ENCODE measurements at regions not wholly inside any gene's neighbourhood (a gene's known extent, or its start where the extent isn't known, plus 50 kb on each side); places are given as distances from the start of the nearest gene placed in this dataset.
A peak's percentile ranks its signal among the peaks of the same experiment; 100 is the strongest.

- DNase-seq (ENCODE audit: low spot score) = peak; percentile 60
Measured at GRCh38 chr1:4117196-4117595, 217.1 kb upstream of the C1orf174 start.

- DNase-seq (ENCODE audit: low spot score) = peak; percentile 72
Measured at GRCh38 chr1:4118746-4119515, 218.9 kb upstream of the C1orf174 start.

DNA sequence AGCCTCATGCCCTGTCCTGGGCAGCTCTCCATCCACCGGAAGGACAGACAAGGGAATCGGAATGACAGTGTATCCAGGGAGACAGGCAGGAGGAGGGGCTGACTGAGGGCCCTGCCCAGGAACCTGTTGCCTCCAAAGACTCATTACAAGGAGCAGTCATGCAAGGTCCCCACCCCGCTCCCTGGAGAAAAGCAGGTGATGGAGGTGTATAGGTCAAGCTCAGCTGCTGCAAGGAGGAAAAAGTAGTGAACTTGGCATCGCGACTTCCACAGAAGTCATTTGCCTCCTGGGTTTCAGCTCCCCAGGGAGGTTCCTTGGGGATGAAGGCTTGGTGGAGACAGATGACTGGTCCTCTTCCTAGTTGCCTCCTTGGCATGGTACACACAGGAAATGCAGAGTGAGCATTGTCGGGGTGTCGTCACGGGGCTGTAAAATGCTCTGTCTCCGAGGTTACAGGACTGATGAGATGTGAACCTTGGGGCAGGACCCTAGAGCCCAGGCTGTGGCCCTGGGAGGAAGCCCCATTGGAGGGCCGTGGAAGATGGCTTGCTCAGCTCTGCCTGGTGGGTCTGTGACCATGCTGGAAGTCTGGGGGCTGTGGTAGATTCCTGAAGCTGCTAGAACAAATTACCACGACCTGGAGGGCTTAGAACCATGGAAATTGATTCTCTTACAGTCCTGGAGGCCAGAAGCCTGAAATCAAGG lies 219.6 kb upstream of the C1orf174 start:
- DNase-seq (ENCODE audit: low spot score) = peak; percentile 64

DNA sequence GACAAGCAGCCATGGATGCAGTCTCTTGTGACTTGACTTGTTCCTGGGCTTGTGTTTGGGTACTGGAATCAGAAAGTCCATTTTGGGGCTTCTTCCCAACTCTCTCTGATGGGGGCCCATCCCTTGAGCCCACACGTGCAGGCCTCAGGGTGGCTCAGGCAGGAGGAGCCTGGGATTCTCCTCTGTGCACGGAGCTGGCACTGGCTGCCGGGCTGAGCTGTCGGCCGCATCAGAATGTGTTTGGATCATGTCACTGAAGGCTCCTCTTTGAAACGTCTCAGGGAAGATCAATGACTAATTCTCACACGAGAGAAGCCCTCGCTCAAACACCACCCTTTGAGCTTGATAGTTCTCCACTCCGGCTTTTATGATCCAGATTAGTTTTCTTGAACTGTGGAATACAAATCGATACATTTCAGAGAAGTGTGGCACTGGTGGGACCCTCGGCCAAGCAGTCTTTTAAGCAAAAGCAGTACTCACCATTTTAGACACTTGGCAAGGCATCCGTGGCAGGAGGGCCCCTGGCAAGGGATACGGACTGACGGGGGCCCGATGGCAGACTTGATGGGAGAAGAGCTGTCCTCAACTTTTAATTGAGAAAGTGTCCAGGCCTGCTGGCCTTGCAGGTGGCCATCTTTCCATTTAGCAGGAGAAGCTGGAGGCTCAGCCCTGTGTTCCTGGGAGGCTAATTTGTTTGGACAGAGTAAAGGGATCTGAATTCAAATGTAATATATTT lies 220.7 kb upstream of the C1orf174 start:
- peak; percentile 75 for DNase-seq (ENCODE audit: low spot score)

DNA sequence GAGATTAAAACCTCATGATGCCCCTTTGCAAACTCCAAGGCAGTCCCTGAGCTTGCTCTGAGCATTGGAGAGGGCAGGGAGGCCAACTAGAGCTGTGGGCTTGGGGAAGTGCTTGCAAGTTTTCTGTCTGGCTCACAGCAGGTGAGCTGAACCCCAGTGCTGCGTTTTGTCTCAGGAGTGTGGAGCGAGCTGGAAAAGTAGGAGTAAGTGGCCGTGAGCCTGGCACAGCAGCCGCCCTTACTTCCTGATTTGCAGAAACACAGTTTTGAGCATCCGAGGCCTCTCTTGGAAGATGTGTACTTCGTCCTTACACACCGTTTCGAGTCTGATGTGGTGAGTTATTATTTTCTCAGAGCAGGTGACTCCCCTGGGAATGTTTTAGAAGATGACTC lies 221.2 kb upstream of the C1orf174 start:
- DNase-seq (ENCODE audit: low spot score) = peak; percentile 51

DNA sequence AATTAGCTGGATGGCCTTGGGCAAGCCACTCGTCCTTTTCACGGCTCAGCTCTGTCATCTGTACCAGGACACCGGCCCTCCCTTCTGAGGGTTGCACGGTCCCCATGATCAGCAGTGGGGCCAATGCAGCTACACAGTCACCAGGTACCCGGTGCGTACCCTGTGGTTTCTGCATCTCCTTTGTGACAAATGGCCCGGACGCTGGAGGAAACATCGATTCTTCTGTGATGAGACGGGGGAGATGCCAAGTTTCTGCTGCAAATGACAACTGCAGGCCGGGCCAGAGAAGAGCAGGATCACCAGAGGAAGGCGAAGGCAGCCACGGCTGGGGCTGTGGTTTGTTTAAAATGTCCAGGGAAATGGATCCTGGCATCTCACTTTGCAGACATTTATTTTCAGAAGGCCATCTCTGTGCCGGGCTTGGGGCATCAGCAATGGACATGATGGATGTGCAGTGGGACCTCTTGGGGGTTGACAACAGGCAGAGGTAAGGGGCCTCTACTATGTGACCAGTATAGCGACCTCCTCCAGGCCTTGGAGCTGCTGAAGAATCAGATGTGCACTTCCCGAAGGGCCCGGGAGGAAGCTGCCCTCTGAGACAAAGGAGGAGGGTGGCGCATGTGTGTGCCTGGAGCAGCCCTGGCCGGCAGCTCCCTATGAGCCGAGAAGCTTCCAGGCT lies 221.9 kb upstream of the C1orf174 start:
- peak; percentile 79 for DNase-seq (ENCODE audit: low spot score)

- DNase-seq (ENCODE audit: low spot score) = peak; percentile 72
Measured at GRCh38 chr1:4122513-4123160, 222.6 kb upstream of the C1orf174 start.

DNA sequence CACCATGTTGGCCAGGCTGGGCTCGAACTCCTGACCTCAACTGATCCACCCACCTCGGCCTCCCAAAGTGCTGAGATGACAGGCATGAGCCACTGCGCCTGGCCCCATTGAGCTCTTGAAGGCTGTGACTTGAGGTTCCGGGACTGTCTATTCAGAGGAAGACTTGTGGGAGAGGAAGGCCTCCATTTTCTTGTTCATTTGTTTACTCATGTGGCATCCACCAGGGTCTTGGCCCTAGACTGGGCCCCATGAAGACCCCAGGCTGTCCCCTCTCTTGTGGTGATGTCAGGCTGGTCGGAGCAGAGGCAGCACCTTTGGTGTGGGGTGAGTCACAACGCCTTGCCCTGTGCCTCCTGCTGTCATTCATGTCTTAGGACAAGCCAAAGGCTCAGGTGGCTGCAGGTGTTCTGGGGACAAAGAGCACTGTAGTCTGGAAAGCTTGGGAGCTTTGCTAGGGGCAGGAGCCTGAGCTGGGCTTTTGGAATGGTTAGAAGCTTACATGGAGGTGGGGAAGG lies 224.6 kb upstream of the C1orf174 start:
- peak; percentile 77 for DNase-seq (ENCODE audit: low spot score)

GRCh38 chr1:4126251-4126650 lies 226.2 kb upstream of the C1orf174 start:
- DNase-seq (ENCODE audit: low spot score) = no peak

DNA sequence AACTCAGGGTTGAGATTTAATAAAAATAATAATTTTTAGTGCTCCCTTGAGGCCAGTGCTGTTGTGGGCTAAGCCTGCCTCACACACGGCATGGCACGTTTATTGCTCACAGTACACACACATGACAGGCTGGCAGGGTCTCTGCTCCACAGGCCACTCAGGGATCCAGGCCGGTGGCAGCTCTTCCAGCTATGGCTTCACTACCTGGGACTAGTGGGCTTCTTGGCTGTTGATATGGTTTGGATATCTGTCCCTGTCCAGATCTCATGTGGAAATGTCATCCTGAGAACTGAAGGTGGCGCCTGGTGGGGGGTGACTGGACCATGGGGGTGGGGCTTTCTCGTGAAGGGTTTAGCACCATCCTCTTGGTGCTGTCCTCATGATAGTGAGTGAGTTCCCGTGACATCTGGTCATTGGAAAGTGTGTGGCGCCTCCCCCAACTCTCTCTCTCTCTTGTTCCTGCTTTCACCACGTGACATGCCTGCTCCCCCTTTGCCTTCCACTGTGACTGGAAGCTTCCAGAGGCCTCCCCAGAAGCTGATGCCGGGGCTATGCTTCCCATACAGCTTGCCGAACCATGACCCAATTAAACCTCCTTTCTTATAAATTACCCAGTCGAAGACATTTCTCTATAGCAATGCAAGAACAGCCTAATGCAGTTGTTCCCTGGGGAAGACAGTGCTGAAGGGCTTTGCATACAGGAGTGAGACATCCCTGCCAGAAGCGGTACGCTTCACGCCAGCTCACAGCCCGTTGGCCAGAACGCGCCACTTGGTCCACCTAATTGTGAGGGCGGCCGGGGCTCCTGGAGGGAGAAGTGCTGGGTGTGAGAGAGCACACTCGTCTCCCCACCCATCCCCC lies 226.9 kb upstream of the C1orf174 start:
- no peak for DNase-seq (ENCODE audit: low spot score)

GRCh38 chr1:4127592-4128140 lies 227.6 kb upstream of the C1orf174 start:
- no peak for DNase-seq (ENCODE audit: low spot score)

GRCh38 chr1:4128616-4129015 lies 228.5 kb upstream of the C1orf174 start:
- DNase-seq (ENCODE audit: low spot score) = no peak

- no peak for DNase-seq (ENCODE audit: low spot score)
Measured at GRCh38 chr1:4129693-4130092, 229.6 kb upstream of the C1orf174 start.

DNA sequence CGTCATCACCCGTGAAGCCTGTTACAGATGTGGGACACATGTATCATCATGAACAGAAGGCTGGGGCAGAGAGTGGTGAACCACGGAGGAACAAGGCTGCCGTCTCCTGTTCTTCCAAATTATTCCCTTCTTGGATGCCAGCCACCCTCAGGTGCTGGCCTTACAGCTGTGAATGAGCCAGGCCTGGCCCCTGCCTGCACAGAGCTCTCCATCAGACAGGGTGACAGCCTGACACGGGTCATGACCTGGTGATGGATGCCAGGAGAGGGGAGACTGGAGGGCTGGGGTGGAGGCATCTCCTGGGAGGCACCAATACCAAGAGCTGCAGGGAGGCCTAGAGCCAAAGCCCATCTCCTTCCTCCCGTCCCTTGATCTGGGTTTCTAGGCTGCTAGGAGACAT lies 230.0 kb upstream of the C1orf174 start:
- DNase-seq (ENCODE audit: low spot score) = no peak

GRCh38 chr1:4131734-4132133 lies 231.7 kb upstream of the C1orf174 start:
- DNase-seq (ENCODE audit: low spot score) = no peak

GRCh38 chr1:4132352-4133296 lies 232.6 kb upstream of the C1orf174 start:
- no peak for DNase-seq (ENCODE audit: low spot score)

DNA sequence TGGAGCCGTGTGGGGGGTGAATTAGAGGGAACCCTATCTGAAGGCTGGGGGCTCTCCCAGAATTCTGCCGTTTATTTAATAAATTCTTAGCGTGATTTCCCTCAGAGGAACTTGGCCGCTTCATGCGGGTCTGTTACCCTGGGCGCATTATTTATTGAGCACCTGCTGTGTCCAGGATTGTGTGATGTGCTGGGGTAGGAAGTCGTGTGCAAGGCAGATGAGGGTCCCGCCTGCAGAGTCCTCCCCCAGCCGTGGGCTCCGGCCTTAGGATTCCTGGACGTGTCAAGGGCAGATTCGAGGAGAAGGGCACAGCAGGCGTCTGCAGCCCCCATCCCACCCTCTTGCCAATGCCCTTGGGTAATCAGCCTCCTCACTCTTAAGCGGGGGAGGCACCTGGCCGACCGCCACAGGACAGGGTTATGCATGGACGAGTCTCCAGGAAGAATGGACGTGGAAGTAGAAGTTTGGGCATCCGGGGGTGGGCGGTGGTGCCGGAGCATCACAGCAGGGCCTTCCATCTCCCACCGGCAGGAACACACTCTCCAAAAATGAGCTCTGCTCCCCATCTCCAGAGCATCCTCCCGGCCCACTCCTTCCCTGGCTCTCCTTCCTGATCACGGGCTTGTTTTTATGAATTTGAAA lies 233.3 kb upstream of the C1orf174 start:
- no peak for DNase-seq (ENCODE audit: low spot score)

DNA sequence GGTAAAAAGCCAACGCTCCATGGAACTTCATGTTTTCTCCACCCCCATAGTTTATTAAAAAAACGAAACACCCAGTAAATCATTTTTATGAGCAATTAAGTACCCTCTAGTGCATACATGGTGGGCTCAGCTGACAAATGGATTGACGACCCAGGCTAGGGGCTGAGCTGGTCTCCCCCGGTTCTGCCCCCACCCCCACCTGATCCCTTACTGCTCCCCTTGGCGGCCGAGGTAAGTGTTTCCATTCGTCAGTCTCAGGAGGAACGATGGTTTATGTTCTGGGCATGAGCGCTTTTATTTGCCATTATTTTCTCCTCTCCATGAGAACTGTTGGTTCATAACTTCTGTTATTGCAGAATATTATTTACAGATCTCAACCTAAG lies 233.9 kb upstream of the C1orf174 start:
- DNase-seq (ENCODE audit: low spot score) = no peak

Data from mesenteric fat pad (tissue), 1 donor.